Fibroblast of skin of abdomen (primary cell): ENCODE measurements at regions not wholly inside any gene's neighbourhood (a gene's known extent, or its start where the extent isn't known, plus 50 kb on each side); places are given as distances from the start of the nearest gene placed in this dataset.
A peak's percentile ranks its signal among the peaks of the same experiment; 100 is the strongest.
"Not testable (repeated sequence)": the region's sequence is repeated elsewhere in the genome, so short reads cannot be mapped to it uniquely, and the experiment has no call there.

ENCODE experiments used
- DNase-seq: peaks from one replicate; pipeline ENCODE4 v3.0.0-alpha.2; 2013

GRCh38 chr3:170814822-170815221 is 55.2 kb downstream of the RPL22L1 start:
- DNase-seq = peak; percentile 24

- DNase-seq = no peak
These were observed 56.7 kb downstream of the RPL22L1 start for GRCh38 chr3:170813266-170813665.

DNA sequence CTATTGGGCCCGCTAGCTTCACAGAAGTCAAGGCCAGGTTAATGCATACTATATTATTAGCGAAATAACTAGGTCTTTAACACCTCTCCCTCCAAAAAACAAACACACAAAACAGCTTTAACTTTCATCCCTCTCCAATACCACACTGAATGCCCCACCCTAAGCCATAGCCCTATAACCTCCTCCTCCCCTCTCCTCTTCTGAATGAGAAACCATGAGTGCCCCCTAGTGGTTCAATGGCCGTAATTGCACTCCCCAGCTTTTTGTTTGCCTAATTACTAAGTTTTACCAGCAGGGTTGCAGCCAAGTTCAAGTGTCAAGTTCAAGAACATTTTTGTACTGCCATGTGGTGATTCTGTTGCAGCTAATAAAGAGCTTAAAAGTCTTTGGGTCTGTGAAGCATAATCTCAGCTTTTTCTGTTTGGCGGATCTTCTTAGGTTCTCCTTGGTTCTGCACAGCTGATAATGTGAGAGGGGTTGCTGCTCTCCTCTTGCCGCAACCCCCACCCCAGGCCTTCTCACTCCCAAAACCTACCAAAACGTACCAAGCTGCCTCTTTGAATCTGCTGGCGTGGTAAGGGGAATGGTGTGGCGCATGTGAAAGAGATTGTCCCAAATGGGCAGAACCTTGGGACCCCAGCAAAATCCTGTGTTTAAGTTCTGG is 57.9 kb downstream of the RPL22L1 start:
- DNase-seq = peak; percentile 85

GRCh38 chr3:170811515-170811914 is 58.5 kb downstream of the RPL22L1 start:
- peak; percentile 51 for DNase-seq

DNA sequence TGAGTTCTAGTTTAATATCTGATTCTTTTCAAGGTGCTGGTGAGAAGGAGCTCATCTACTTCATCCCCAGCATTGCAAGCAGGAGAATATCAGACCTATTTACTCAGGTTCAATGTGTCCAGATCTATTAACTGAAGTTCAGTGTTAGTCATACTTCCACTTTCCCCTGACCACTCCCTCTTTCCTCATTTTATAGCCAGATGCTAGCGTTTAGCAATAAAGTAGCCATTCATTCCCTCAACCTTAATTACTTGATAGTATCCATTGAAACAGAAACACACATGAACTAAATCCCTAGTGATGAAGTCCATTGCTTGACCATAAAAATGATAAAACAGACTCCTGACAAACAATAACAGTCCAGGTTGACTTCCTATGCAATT is 60.0 kb downstream of the RPL22L1 start:
- peak; percentile 59 for DNase-seq

- DNase-seq = peak; percentile 85
These were observed 60.7 kb downstream of the RPL22L1 start for GRCh38 chr3:170809007-170809974.

DNA sequence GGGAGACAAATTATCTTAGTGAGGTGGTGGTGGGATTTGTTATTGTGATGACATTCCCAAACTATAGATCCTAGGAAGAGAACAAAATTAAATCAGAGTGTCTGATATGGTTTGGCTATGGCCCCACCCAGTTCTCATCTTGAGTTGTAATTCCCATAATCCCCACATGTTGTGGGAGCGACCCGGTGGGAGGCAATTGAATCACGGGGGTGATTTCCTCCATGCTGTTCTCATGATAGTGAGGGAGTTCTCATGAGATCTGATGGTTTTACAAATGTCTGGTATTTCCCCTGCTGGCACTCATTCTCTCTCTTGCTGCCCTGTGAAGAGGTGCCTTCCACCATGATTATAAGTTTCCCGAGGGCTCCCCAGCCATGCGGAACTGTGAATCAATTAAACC is 62.0 kb downstream of the RPL22L1 start:
- DNase-seq = peak; percentile 21

- DNase-seq = no peak
These were observed 63.3 kb downstream of the RPL22L1 start for GRCh38 chr3:170806676-170807075.

- DNase-seq = no peak
These were observed 63.9 kb downstream of the RPL22L1 start for GRCh38 chr3:170806141-170806540.

DNA sequence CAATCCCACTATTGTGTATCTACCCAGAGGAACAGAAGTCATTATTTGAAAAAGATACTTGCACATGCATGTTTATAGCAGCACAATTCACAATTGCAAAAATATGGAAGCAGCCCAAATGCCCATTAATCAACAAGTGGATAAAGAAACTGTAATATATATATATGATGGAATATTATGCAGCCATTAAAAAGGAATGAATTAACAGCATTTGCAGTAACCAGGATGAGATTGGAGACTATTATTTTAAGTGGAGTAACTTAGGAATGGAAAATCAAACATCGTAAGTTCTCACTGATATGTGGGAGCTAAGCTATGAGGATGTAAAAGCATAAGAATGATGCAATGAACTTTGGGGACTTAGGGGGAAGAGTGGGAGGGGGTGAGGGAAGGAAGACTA is 64.7 kb downstream of the RPL22L1 start:
- DNase-seq = not testable (repeated sequence)

GRCh38 chr3:170804634-170805033 is 65.4 kb downstream of the RPL22L1 start:
- DNase-seq = not testable (repeated sequence)

GRCh38 chr3:170804078-170804477 is 65.9 kb downstream of the RPL22L1 start:
- DNase-seq = no peak

GRCh38 chr3:170802164-170803151 is 67.5 kb downstream of the RPL22L1 start:
- peak; percentile 100 for DNase-seq

- DNase-seq = no peak
These were observed 68.4 kb downstream of the RPL22L1 start for GRCh38 chr3:170801597-170801996.

DNA sequence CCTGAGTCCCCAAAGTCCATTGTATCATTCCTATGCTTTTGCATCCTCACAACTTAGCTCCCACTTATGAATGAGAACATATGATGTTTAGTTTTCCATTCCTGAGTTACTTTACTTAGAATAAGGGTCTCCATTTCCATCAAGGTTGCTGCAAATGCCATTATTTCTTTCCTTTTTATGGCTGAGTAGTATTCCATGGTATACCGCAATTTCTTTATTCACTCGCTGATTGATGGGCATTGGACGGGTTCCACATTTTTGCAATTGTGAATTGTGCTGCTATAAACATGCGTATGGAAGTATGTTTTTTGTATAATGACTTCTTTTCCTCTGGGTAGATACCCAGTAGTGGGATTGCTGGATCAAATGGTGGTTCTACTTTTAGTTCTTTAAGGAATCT is 69.7 kb downstream of the RPL22L1 start:
- DNase-seq = not testable (repeated sequence)

- DNase-seq = no peak
These were observed 71.0 kb downstream of the RPL22L1 start for GRCh38 chr3:170799009-170799408.

- no peak for DNase-seq
These were observed 72.3 kb downstream of the RPL22L1 start for GRCh38 chr3:170797685-170798084.

GRCh38 chr3:170792471-170792870 is 77.5 kb downstream of the RPL22L1 start:
- DNase-seq = no peak

- no peak for DNase-seq
These were observed 79.3 kb downstream of the RPL22L1 start for GRCh38 chr3:170790647-170791046.

GRCh38 chr3:170787464-170787863 is 82.5 kb downstream of the RPL22L1 start:
- DNase-seq = no peak

DNA sequence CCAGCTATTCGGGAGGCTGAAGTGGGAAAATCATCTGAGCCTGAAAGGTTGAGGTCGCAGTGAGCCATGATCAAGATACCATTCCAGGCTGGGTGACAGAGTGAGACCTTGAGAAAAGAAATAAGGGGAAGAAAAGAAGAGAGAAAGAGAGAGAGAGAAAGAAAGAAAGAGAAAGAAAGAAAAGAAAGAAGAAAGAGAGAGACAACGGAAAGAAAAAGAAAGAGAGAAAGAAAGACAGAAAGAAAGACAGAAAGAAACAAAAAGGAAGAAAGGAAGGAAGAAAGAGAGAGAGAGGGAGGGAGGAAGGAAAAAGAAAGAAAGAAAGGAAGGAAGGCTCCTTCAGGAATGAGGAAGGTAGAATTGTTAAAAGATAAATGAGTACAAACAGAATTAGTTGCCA is 84.5 kb downstream of the RPL22L1 start:
- DNase-seq = no peak

- no peak for DNase-seq
These were observed 85.6 kb downstream of the RPL22L1 start for GRCh38 chr3:170784406-170784805.

DNA sequence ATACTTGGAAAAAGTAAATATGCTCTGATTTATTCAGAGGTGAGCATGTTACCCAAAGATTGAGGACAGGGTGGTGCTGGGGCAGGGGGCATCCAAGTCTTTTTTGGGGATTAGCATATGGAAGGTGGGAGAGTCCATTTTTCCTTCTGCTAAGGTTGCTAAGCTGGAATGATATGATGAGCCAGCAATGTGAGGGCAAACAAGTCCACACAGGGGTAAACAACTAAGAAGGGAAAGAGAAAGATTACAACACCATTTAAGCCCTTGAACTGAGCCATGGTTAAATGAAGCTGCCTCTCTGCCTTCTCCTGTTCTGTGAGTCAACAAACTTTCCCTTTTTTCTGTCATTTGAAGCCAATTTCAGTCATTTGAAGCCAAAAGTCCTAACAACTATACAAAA is 89.0 kb downstream of the RPL22L1 start:
- DNase-seq = no peak
